ENCODE measurements at regions not wholly inside any gene's neighbourhood (a gene's known extent, or its start where the extent isn't known, plus 50 kb on each side); places are given as distances from the start of the nearest gene placed in this dataset.

- DNase-seq: no peak
These were observed 457.7 kb downstream of the RFPL4B start for GRCh38 chr6:112804638-112805330.

DNA sequence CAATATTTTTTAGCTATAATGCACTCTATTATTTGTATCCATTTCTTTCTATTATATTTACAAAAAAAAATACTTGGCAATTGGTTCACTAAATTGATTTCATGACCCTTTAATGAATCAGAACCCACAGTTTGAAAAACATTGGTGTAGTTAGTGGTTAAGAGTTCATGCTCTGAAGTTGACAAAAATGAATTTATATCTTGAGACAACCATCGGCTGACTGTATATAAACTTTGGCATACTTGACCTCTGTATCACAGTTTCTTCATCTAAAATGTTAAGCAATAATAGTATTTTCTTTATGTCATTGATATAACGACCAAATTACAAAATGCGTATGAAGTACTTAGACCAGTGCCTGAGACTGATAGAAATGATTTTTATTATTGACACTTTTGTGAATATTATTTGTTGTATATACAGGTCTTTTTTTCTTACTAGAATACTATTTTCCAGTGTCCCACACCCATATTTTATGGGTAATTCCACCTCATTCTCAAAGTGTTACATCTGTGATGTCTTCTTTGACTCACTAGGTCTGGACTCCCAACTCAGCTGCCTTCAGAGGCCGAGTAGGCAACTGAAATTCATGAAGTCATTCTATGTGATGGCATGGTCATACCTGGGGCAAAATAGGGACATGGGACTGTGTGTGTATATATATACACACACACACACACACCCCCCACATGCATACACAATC lies 459.2 kb downstream of the RFPL4B start:
- no peak for DNase-seq

- no peak for DNase-seq
These were observed 474.3 kb downstream of the RFPL4B start for GRCh38 chr6:112821476-112821875.

GRCh38 chr6:112822769-112823168 lies 475.6 kb downstream of the RFPL4B start:
- DNase-seq: no peak

DNA sequence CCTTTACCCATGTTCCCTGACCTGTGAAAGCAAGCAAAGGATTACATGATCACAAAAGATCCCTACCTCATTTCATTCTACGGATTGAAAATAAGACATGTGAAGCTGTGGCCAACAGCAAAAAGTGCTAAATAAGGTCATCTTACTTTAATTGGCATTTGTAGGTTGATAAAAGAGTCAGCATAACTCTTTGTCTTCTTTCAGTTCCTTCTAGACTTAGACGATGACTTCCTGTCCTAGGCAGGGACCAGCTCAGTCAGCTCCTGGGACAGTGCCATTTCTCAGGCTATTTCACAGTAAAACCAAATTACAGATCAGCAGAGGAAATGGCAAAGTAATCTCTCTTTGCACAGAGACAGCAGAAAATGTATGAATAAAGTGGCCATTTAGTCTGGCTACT lies 480.7 kb downstream of the RFPL4B start:
- peak in 3 of 14 donors; percentile 1 to 20 (median 10) for DNase-seq

GRCh38 chr6:112831022-112831421 lies 483.9 kb downstream of the RFPL4B start:
- no peak for DNase-seq

DNA sequence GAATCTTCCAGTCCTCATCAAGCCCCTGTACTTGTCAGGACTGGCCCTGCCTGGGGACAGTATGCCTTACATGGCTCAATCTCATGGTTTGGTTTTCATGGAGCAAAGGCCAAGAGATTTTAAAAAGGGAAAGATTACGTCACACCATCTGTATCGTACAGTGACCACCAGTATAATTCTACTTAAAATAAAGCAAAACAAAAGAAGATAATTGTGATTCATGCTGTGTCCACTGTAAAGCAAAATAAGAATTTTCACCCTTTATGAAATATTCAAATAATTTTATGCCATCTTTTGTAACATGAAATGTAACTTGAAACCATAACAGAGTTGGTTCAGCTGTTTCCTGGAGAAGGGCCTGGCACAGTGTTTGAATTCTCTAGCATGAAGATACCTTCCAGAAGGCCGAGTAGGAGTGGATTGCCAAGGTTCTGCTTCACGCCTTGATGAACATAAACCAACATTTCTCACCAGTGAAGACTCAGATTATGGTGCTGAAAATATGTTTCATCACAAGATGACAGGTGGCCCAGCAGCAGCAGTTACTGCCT lies 486.5 kb downstream of the RFPL4B start:
- peak in 1 of 14 donors; percentile 85 for DNase-seq

GRCh38 chr6:112835078-112835477 lies 487.9 kb downstream of the RFPL4B start:
- no peak for DNase-seq

DNA sequence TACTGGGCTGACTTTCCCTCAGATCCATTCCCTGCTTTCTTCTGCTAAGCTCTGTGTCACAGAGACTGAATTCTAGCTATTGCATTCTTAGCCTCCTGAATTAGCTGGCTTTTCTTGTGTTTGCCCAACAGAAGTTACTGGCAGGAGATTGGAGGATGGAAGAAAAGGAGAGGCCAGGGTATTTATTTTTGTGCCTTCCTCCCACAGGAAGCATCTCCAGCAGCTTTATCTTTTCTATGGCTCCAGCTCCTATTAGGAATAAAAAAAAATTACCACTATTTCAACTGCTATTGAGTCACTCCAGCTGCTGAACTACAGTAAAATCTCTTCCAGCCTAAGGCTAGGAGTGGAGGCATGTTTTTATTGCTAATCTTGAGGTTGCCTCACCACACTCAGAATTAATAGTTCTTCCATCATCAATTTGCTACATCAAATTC lies 492.4 kb downstream of the RFPL4B start:
- no peak for DNase-seq

- DNase-seq: no peak
These were observed 494.6 kb downstream of the RFPL4B start for GRCh38 chr6:112841553-112842329.

DNA sequence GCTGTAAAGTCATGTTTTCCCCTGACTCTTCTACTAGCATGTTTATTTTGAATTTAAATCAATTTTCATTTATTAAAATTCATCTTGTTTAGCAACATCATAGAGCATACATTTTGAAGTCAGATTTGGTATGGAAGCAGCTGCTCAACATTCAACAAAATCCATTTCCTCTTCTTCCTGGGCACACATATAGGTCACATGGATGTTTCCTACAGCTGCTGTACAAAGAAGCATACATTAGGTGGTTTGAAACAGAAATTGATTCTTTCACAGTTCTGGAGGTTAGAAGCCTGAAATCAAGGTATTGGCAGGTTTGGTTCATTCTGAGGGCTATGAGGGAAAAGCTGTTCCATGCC lies 495.2 kb downstream of the RFPL4B start:
- DNase-seq: no peak

DNA sequence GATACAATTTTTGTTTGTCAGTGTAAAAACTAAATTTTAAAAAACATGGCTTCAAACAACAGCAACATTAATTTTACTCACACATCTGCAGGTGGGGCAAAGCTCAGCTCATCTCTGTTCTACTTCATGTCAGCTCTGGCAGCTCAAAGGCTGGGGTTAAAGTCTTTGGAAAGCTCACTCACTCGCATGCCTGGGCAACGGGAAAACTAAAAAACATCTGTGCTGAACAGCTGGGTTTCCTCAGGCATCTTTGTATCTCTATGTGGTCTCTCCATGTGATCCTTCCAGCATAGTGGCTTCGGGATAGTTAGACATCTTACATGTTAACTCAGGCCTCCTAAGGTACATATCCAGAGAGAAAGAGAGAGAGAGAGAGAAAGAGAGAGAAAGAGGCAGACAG lies 499.6 kb downstream of the RFPL4B start:
- DNase-seq: no peak

- no peak for DNase-seq
These were observed 504.0 kb downstream of the RFPL4B start for GRCh38 chr6:112851146-112851545.

DNA sequence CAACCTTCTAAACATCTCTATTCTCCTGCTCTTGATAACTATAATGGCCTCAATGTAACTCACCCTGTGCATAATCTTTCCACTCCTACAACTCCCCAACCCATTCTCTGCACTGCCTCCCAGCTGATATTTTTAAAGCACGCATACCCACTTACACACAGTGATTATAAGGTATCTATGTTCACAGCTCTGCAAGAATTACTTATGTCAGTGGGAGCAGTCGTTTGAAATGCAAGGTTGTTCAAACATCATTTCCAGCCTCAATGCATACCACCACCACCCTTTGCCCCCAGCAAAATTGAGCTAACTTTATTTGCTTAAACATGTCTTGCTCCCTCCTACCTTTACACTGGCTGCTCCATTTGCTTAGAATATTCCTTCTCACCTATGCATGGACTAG lies 506.0 kb downstream of the RFPL4B start:
- no peak for DNase-seq

- DNase-seq: no peak
These were observed 516.6 kb downstream of the RFPL4B start for GRCh38 chr6:112863753-112864152.

DNA sequence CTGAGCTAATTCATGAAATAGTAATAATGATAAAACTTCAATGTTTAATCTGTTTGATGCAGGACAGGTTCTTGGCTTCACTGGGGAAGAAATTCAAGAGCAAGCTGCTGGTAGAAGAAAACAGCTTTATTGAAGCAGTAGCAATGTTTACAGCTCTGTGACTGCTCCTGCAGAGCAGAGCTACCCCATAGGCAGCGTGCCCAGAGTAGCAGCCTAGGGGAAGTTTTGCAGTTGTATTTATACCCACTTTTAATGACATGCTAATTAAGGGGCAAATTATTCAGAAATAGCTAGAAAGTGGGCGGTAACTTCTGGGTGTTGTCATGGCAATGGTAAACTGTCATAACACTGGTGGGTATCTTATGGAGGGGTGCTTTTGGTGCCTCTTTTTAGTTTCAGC lies 518.0 kb downstream of the RFPL4B start:
- DNase-seq: no peak

DNA sequence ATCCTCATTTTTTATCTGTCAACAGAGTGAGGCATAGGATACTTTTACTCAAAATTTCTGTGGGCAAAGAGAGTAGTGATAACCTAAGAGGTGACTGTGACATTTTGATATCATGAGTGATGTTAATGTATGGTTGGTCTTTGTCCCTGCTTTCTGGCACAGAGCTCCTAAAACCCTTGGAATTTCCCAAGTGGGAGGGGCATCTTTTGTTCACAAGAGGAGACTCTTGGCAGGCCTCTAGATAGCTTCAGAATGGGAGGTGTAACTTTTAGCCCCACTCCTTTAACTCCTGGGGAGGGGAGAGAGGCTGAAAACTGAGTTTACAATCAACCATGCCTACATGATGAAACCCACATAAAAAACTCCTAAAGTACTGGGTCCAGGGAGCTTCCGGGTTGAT lies 527.8 kb downstream of the RFPL4B start:
- no peak for DNase-seq

DNA sequence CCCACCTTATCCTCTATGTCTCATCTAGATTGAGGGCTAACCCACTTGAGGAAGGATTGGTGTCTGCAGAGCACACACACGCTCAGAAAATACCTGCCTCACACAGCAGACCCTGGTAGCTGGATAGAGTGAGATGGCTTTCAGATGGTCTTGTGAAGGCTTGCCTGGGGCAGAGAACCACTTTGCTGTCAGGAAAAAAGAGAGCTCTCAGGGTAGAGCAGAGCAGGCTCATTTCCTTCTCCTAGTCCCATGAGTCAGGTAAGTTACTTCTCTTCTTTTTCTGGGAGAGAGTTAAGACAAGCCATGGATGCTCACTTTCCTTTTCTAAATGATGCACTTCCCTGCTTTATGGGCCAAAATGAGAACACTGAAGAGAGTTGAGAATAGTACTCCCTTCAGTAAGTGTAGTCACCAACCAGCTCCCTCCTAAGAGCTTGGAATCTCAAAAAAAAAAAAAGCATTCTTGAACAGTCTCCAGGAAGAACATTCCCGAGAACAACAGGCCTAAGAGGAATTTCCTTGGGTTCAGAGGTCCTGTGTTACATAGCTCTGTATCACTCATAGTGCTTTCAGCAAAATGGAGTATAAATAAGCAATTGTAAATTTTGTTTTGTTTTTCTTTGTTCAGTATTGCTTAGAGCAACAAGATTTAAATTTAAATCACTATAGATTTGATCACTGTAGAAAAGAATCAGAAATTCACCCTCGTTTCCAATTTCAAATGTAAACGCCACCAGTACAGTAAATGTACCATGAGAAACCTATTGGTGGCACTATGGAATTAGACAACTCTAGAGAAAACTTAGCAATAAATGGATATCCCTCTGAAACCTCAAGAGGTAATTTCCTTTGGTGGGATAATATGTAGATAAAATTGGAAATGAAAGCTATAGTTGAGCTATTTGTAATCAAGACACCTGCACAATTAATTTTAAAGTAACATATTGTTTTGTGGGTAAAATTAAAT lies 530.3 kb downstream of the RFPL4B start:
- DNase-seq: no peak

GRCh38 chr6:112879920-112880413 lies 532.8 kb downstream of the RFPL4B start:
- DNase-seq: peak in 1 of 14 donors; percentile 43

DNA sequence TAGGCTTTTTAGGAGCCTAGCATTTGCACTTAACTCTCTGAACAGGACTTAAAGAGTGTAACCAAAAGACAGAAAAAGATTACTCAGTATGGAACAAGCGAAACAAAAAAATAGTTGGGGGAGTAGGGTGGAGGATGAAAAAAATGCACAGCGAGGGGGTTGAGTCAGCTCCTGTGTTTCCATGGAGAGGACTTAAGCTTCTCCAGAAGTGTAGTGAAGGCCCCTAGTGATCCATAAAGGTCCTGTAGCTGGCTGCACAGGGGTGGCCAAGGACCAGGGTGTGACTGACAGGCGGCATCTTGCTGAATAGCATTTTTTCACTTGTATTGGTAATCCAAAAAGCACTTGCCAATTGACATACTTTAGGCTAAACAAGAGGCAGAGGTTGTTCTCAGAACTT lies 533.9 kb downstream of the RFPL4B start:
- no peak for DNase-seq

Measured in C1 segment of cervical spinal cord (tissue), 14 donors.